GM18907 (cell line): ENCODE measurements at regions not wholly inside any gene's neighbourhood (a gene's known extent, or its start where the extent isn't known, plus 50 kb on each side); places are given as distances from the start of the nearest gene placed in this dataset.

Experiments
- ATAC-seq: cut with Tn5 transposase; IDR thresholded peaks from one replicate; pipeline ENCODE4 v1.9.1; 2021; ENCODE audit warnings: mild to moderate bottlenecking, moderate library complexity; ENCODE audit not compliant: unreplicated experiment

DNA sequence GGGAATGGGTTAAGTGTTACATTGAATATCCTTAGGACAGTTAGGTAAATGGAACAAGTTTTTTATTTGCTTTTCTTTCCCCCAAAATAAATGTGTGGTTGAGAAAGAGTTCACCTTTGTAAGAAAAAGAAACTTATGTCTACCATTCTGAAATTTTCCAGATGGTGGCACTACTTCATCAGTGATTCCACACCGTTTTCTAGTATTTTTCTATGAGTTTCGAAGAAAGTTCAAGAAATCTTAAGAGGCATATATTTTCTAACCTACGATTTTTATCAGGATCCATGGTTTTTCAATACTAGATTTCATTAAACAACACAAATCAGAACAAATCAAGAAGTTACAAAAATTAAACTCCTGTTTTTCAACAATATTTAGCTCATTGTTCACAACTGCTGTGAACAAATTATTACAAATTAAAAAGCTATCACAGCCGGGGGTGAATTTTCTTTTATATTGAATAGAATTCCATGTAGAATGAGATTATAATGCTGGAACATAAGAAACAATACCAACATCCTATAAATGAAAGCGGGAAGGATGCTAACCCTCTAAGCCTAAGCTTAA, 163.1 kb upstream of the NPVF start:
- no peak for ATAC-seq

DNA sequence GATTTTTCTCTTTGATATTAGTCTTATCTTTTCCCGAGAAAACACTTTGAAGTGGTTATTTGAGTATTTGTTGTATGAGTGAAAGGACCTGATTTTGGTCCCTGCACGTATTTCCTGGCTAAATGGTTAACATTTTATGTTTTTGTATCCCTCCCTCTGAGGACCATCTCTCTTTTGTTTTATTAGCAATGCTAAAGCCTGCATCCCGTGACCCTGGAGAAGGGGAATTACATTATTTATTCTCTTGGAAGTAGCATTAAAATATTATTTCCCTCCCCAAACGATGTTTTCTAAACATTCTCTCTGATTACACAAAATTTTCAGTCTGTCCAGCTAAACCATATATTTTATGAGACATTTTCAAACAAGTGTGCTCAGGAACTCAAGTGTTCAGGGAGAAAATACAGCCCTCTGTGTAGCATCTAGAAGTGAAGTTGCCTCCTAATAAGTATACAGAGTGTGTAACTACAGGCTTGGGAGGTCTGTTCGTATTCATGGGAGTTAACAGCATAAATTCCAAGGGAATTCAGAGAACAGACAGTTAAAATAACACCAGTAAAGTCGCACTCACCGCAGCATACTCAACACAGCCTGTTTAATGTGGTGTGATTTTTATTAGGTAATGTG, 163.8 kb upstream of the NPVF start:
- ATAC-seq: no peak

DNA sequence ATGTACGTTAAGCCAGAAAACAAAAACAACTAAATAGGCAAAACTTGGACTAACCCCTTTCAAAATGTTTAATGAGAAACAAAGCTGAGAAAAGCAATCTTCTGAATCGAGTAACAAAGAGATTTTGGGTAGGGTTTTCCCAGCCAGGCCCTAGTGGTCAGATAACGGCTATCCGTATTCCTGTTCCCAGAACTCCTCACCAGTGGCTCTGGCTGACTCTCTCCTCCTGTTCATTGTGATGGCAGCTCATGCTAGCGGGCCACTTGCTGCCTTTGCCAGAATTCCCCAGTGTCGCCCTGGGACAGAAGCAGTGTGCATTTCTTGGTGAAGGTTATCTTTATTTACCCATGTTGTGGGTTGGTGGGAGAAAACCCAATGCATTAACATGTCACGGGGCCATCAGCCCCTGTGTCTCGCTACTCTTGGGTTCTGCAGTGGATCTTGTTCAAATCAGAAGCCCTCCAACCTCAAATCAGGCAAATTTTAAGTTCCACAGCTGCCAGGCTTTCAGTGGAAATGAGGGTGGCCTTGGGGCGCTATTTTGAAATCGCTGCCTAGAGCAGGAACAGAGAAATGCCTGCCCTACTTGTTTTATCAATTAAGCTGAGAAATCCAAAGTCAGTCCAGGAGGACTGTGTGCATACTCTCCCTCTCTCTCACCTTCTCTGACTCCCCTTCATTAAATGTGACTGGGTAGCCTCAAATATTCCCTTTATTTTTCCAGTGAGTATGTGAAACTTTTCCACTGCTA, 164.5 kb upstream of the NPVF start:
- no peak for ATAC-seq

DNA sequence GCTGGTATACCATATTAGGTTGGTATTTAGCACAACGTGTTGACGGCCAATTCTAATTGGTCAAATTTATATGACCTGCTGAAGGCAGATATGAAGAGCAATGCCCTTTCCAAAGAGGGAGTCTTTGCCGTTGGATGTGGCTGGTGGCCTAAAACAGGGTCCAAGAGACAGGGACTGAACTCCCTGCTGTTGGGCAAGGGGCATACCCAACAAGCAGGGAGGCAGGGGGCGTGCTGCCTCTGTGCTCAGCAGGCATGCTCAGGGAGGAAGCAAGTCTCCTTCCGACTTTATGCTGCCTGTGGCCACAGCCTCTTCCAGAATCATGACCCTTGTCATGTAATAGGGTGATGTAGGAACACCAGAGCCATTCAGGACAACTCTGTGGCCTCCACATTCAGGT, 167.7 kb upstream of the NPVF start:
- no peak for ATAC-seq

DNA sequence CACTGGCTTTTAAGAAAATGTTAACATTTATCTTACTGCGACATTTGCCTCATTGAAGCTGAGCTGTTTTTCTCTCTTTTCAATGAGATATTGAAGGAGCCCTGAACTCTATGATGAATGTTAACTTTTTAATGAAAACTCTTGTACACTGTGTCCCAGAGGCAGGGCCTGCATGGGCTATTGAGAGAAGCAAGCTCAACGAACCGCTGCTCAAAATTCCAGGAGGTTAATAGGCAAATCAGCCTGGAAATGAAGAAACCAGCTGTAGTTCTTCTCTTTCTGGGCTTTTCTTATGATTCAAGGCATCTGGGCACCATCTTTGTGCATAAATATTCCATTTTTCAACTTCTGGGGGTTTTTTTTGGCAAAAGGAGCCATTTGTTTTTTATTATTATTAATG, 168.4 kb upstream of the NPVF start:
- ATAC-seq: no peak

DNA sequence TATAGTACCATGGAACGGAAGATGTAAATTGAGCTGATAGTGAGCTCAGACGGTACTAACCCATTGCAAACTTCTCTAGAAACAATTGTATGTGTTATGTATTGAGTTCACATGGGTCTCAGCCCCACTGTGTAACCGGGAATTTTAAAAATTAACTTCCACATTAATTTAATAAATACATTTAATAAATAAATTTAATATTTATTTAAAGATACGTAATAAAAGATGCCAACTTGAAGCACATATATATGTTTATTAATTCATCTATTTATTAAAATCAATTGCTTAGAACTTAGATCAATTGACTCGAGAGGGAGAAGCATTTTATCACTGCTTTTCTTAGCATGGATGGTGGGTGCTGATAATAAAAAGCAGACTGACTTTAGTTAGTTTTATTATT, 170.1 kb upstream of the NPVF start:
- ATAC-seq: no peak

DNA sequence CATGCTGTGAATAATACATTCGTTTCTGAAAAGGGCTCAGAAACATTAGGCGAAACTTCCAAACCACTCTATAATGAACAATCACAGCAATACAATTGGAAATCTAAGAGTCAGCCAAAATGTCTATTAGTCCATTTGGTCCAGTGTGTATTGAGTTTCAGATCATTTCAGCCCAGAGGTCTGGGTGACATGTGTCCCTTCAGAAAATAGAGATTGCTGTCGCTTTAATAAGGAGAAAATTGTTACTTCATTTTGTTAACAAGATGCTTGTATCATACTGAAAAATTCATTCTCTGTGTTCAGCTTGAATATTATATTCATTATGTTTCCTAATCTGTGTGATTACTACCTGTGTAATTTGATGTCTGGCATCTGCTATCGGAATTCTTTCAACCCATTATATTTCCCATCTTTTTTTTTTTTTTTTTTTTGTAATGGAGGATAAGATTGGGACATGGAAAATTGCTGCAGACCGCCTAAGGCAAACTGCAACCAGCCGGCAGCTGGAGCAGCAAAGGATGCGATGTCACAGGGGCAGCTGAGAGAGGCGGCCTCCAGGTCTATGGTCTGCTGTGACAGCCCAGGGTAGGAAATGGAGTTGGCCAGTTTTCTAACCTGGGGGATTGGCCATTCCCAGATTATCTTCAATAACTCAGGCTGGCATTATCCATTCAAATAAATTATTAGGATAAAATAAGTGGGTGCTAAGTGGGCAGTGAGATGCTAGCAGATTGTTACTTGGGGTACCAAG, 170.9 kb upstream of the NPVF start:
- no peak for ATAC-seq

DNA sequence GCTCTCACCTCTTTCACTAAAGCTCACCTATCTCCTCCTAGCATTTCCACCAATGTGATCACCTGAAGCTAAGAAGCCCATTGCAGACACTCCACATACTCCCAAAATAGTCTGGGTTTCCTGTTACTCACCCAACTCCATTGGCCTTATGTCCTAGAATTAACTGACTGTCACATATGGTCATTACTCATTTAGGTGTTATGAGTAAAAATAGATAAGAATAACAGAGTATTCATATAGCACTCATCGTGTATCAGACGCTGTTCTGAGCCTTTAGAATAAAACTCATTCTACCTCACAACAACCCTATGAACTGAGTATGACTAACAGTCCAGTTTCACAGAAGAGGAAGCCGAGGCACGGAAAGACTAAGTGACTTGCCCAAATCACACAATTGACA, 174.2 kb upstream of the NPVF start:
- no peak for ATAC-seq

DNA sequence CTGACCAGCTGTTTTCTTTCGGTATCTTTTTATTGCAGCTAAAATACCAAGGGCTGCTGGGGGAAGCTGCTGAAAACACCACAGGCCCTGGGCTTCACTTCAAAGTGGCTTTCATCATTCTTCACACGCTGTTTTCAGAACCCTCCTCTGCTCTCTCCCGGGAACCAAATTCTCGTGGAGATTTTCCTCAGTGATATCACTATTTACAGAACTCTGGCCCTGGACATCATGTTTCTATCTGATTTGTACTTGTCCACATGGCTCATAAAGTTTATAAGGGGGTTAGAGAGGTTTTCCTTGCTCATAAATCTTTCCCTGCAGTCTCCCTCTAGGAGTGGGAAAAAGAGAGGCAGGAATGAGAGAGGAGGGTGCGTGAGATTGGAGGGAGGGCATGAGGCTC, 177.4 kb upstream of the NPVF start:
- no peak for ATAC-seq

DNA sequence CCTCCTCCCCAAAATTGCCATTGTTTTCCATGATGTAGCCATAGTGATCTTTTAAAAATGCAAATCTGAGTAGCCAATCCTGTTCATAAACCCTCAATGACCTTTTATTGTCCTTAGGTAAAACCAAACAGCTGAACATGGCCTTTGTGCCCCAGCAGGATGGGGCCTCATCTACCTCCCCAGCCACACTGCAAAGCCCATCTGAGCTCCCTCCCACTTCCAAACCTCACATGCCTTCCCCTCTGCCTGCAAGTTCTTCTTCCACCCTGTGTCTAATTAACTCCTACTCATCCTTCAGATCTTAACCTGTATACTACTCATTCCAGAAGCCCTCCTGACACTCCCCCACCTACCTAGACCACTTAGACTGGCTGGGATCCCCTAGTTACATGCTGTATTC, 178.8 kb upstream of the NPVF start:
- no peak for ATAC-seq

DNA sequence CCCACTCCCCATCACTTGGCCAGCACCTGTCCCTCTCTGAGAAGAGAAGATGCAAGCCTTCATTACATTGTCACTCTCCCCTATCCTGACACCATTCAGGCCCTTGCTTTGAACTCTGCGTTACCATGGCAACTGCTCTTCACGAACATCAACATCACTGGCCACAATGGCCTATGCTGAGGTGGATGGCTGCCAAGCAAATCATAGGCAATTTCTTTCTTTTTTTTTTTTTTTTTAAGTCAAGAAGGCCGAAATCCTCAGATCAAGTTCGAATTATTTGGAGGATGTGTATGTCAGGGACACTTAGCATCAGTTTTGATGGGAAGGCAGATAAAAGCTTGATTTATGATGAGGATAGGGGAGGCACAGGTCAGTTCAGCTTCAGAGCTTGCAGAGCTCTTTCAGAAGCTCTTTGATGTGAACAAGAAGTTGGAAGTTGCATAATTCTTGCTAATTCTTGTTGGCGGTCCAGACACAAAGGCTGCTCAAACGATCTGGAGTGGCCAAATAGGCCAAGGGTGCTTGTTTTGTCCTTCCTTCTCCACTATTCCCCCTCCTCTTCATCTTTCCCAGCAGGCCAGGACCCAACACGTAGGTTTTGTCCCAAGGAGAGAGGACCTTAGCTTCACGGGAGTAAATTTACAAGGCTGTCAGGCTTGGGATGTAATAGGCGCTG, 179.9 kb upstream of the NPVF start:
- no peak for ATAC-seq

DNA sequence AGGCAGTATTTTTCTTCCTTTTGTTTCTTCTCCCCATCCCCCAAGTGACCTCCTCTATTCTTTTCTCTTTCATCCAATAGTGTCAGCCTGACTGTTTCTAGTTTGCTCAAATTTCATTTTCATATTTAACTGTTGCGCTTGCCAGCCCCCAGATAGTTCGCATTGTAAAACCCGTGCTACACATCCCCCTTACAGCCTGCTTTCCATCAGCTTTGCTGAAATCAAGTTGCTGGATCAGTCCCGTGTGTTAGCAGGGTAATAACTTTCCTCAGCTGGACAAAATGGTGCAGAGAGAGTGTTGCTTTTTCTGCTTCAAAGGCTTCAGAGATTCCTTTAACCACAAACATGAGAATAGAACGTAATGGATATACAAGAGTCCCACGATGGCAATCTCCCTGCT, 180.6 kb upstream of the NPVF start:
- no peak for ATAC-seq

DNA sequence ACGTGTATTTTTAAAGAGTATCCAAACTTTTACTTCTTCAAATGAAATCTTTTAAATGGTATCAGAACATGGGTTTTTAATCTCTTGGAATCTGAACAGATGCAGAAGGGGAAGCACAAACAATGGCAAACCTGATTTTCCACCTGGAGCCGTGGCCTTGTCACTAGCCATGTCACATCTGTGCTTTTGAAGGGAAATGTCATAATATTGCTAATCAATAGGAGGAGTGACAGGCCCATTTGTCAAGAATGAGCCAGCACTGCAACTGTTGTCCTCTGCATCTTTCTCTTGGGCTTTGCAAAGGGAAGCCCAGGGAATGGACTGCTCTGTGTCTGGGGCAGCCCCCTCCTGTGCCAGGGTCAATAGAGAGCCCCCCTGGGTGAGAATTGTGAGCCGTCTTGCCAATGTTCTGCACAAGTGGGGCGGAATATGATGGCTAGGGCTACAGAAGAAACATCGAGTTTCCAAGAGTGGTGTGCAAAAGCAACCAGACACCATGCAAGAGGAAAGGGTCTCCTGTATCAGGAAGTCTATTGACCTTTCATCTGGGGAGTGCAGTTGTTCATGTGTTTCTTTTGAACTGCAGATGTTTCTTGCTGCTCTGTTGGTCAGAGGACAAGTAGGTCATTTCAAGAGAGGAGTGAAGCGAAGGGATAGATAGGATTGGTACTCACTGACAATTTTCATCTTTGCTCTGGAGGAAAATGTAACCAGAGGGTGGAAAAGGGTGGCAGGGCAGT, 181.8 kb upstream of the NPVF start:
- ATAC-seq: no peak

DNA sequence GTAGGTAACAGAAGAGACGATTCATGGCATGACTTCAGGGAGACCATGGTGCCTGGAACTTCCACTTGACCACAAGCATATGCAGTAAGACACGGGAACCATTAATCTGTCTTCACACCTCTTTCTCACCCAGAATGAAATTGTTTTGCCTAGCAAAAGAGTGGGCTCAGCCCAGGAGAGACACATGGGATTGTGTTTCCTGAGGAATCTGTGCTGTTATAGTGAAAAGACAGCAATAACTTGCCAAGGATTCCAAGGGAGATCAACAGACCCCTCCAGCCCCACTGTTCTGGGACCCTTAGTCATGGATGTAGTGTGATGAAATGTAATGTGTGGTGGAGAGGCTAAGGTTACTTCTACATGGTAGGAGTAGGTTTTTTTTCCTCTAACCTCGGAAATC, 192.5 kb upstream of the NPVF start:
- no peak for ATAC-seq

DNA sequence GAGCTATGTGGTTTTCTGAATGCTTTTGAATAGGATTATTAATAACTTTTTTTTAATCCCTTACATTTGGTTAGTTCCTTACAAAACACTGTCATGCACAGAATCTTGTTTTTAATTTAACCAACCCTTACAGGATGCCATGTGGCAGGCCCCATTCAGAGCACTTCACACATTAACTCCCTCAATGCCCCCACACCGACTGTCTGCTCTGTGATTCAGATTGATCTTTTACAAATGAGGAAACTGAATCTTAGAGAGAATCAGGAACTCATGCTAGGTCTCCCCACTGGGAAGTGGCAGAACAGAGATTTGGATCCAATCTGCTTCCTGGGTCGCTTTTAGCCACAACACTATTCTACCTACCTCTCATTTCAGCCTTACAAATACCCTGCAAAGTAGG, 195.8 kb upstream of the NPVF start:
- ATAC-seq: no peak

DNA sequence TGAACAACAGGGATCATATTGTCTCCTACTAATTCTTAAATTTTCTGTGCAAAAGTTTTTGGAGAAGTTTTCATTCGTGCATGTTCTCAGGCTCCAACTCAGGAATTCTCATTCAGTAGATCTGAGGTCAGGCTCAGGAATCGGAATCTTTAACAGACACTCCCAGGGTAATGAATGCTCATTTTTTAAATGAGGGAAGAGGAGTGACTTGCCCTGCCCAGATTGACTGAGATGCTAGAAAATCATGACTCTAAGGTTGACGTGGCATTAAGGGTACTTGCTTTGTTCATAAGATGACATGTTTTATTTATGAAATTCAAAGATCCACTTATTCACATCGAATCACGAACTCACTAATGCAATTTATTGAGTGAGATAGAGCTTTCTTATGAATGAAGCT, 196.6 kb upstream of the NPVF start:
- ATAC-seq: no peak

DNA sequence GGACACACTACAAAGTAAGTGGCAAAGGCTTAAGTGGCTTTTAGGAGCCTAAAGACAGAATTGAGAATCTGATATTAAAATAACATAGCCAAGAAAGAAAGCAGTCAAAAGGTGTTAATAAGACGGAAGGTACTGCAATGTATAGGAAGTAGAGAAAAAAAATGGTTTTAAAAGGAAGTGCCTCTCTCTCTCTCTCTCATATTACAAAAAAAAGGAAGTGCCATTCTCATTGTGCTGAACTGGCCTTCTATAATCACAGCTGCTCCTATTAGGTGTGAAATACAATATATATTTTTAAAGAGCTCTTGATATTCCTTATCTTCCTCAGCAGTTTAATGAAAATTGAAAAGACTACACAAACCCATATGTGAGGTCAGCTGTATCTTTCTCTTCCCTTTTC, 199.4 kb upstream of the NPVF start:
- ATAC-seq: no peak

DNA sequence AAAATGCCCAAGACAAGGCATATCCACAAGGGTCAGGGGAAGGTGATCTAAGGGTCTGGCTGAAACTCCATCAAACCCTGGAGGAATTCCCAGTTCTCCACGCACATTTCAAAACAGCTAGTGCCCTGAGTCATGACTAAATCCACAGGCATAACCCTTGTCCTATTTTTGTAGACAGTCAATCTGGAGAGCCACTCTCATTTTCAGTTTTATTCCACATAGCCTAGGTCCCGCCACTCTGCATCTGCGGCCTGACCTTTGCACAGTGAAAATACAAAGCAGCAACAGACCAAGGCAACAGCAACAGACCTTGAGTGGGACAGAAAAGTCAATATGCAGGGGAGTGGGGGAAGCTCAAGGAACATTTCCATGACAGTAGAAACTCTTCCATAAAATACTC, 201.4 kb upstream of the NPVF start:
- no peak for ATAC-seq

DNA sequence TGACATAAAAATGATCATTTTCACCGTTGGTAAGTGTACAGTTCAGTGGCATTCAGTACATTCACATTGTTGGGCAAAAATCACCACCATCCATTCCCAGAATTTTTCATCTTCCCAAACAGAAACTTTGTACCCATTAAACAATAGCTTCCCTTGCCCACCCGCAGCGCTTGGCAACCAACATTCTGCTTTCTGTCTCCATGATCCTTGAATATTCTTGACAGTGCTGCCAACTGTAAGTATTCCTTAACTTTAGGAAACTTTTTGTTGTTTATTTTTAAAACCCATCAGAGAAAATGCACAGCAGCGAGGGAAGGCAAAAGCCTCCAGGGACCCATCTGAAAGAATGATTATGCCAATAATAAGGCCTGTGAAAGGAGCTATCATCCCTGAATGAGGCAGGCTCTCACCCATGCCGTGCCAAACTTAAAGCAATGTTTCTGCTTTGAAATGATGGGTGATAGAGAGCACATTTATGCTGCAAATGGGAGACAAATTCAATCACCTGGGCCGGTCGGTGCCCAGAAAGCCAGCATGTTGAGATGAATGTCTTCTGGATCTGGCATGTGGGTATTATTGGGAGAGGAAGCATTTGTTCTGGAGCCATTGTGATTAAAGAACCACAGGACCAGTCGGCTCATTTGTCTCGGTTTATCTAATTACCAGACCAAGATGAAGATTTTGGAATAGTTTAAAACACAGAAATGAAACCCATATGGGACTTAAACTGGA, 202.1 kb upstream of the NPVF start:
- no peak for ATAC-seq

DNA sequence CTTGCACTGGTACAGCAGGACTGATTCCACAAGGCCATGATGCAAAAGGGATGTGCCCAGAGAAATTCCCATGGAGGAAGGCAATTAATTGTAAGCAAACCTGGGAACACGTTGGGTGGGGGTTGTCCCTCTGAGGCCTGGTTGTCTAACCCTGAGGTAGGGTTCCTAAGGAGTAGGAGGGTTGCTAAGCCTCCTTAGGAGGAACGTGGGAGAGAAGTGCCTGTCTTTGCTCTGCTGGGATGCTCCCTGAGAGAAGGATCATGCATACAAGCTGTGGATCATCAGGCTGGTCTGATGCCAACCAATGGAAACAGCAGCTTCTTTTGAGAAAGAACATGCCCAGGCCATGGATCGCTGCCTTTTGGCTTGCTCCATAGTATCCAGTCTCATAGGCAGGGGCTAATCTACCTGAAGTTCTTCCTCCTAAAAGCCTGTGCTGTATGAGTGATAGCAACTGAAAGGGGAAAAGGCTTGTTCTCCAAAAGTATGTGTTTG, 203.7 kb upstream of the NPVF start:
- no peak for ATAC-seq
